ENCODE measurements at regions not wholly inside any gene's neighbourhood (a gene's known extent, or its start where the extent isn't known, plus 50 kb on each side); places are given as distances from the start of the nearest gene placed in this dataset.

DNA sequence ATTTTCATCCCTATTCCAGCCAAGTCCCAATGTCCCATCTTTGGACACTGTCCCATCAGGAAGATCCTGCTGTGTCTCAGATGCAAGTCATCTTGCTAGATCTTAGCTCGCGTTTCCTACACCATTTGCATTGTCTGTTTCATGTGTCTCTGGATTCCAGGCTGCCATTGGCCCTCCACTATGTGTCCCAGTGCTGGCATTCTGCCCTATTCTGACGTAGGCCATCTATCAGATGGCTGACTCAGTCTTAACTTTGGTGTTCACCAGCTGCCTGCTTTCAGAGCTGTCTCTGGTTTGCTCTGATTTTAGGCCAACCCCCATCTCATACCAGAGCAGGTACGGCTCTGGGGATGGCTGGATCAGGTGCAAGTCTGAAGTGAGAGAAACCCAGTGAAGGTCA lies 300.9 kb upstream of the ASIC2 start:
- Histone ChIP-seq H3K4me1 (peaks cover 0 to 9% (median 0%) of the 10 kb centered on the region in 4 donors), H3K9me3 (no peaks in the 10 kb centered on the region), H3K4me3 (no peak overlapping the region), H3K36me3 (no peaks in the 10 kb centered on the region), H3K27me3 (no peaks in the 10 kb centered on the region), H3K27ac (no peak overlapping the region)
- WGBS, 2 donors = 70 to 75% methylated on average over 4 of the region's 4 CpGs
- TF ChIP-seq EP300 (IDR thresholded peaks at IDR 0.05) (no peak), POLR2AphosphoS5 (IDR thresholded peaks at IDR 0.05) (no peak), CTCF (IDR thresholded peaks at IDR 0.05) (no peak), POLR2A (IDR thresholded peaks at IDR 0.05) (no peak)
- no peak for DNase-seq
- intact Hi-C loops (cut with DNase I) = no loop called here

DNA sequence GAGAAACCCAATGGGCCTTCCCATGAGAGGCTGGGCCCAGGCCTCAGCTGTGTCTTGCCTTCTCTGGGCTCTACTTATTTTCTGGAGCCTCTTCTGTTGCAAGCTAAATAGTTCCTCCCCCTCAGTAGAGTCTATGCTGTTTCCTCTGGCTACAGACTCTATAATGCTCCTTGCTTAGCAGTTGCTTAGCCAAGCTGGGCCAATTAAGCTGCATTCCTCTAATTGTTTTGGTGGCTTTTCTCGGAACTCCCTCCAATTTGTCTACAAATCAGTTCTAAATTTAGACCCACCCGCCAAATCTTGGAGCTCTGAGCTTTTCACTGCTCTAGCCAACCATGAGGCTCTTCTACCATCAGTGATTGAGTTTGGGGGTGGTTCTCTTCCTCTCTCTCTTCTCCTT lies 302.7 kb upstream of the ASIC2 start:
- no peak for TF ChIP-seq POLR2A (IDR thresholded peaks at IDR 0.05)
- TF ChIP-seq EP300 (IDR thresholded peaks at IDR 0.05) = no peak
- no peak for TF ChIP-seq POLR2AphosphoS5 (IDR thresholded peaks at IDR 0.05)
- TF ChIP-seq CTCF (IDR thresholded peaks at IDR 0.05) = no peak
- Histone ChIP-seq H3K36me3 (no peaks in the 10 kb centered on the region), H3K4me1 (no peaks in the 10 kb centered on the region), H3K4me3 (no peak overlapping the region), H3K27me3 (no peaks in the 10 kb centered on the region), H3K27ac (no peak overlapping the region), H3K9me3 (no peaks in the 10 kb centered on the region)
- WGBS, 2 donors = 33 to 43% methylated on average over 2 of the region's 2 CpGs
- intact Hi-C loops (cut with DNase I) = no loop called here
- no peak for DNase-seq

GRCh38 chr17:33596899-33597298 lies 303.8 kb upstream of the ASIC2 start:
- intact Hi-C loops (cut with DNase I) = no loop called here
- Histone ChIP-seq H3K4me3 (no peak overlapping the region), H3K4me1 (no peaks in the 10 kb centered on the region), H3K27me3 (no peaks in the 10 kb centered on the region), H3K27ac (no peak overlapping the region), H3K9me3 (no peaks in the 10 kb centered on the region), H3K36me3 (no peaks in the 10 kb centered on the region)
- DNase-seq = no peak
- TF ChIP-seq POLR2AphosphoS5 (IDR thresholded peaks at IDR 0.05) (no peak), POLR2A (IDR thresholded peaks at IDR 0.05) (no peak)
- 73 to 82% methylated on average over 3 of the region's 3 CpGs for WGBS, 2 donors

GRCh38 chr17:33598797-33599196 lies 305.7 kb upstream of the ASIC2 start:
- H3K9me3 ChIP-seq = no peaks in the 10 kb centered on the region
- H3K27ac ChIP-seq = no peak overlapping the region
- TF ChIP-seq EP300 (IDR thresholded peaks at IDR 0.05) (no peak), POLR2AphosphoS5 (IDR thresholded peaks at IDR 0.05) (no peak), POLR2A (IDR thresholded peaks at IDR 0.05) (no peak), CTCF (IDR thresholded peaks at IDR 0.05) (no peak)
- 90 to 95% methylated on average over 2 of the region's 2 CpGs for WGBS, 2 donors
- DNase-seq = no peak
- intact Hi-C loops (cut with DNase I) = no loop called here
- H3K36me3 ChIP-seq = no peaks in the 10 kb centered on the region
- H3K27me3 ChIP-seq = no peaks in the 10 kb centered on the region
- H3K4me1 ChIP-seq = no peaks in the 10 kb centered on the region
- H3K4me3 ChIP-seq = no peak overlapping the region

DNA sequence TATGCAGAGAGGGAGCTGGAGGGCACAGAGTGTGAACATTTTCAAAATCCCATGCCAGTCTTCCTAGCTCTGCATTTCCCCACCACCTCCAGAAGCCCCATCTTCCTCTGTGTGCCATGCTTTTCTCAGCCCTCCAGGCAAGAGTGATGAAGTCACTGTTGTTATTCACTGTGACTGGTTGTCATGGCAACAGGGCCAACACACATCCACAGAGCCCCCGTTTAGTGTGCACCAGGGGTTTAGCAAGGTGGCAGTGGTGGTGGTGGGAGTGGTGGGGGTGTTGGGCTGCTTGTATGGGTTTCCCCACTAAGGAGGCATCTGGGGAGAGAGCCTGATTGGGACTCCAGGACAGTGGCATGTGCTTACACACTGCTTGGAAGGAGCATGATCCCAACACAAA lies 309.9 kb upstream of the ASIC2 start:
- Histone ChIP-seq H3K4me1 (no peaks in the 10 kb centered on the region), H3K27ac (no peak overlapping the region), H3K36me3 (no peaks in the 10 kb centered on the region), H3K4me3 (no peak overlapping the region), H3K27me3 (peaks cover 0 to 9% (median 0%) of the 10 kb centered on the region in 3 donors), H3K9me3 (no peaks in the 10 kb centered on the region)
- intact Hi-C loops (cut with DNase I) = no loop called here
- 15 to 18% methylated on average over 1 of the region's 1 CpG for WGBS, 2 donors
- DNase-seq = no peak
- TF ChIP-seq POLR2AphosphoS5 (IDR thresholded peaks at IDR 0.05) = no peak
- TF ChIP-seq POLR2A (IDR thresholded peaks at IDR 0.05) = no peak
- no peak for TF ChIP-seq CTCF (IDR thresholded peaks at IDR 0.05)
